GM23338 (cell line): ENCODE measurements at regions not wholly inside any gene's neighbourhood (a gene's known extent, or its start where the extent isn't known, plus 50 kb on each side); places are given as distances from the start of the nearest gene placed in this dataset.

ENCODE experiments used
- ATAC-seq: fragments of 200-7000 bp; cut with Tn5 transposase; 3 replicates; pipeline ENCODE4 v1.9.1; 2020
- DNase-seq: peaks from one replicate; pipeline ENCODE4 v3.0.0-alpha.2; 2015; ENCODE audit warnings: low spot score
- H2AFZ ChIP-seq: fragments of 200-600 bp; sonication (generic); 2 replicates; pipeline ENCODE4 v1.8.0; 2016; ENCODE audit warnings: antibody characterized with exemption, mild to moderate bottlenecking, moderate library complexity
- H3F3A ChIP-seq: fragments of 200-600 bp; sonication (generic); replicated peaks from 2 replicates; pipeline ENCODE4 v1.8.0; 2017; ENCODE audit warnings: antibody characterized with exemption, mixed run types, low read depth
- H3K27ac ChIP-seq: fragments of 200-600 bp; sonication (generic); 2 replicates; pipeline ENCODE4 v1.6.1; 2016; ENCODE audit warnings: low read depth
- H3K27me3 ChIP-seq: fragments of 200-600 bp; sonication (generic); 2 replicates; pipeline ENCODE4 v1.8.0; 2016; ENCODE audit warnings: mild to moderate bottlenecking, mixed run types, moderate library complexity; ENCODE audit not compliant: insufficient read depth
- H3K36me3 ChIP-seq: fragments of 200-600 bp; sonication (generic); 2 replicates; pipeline ENCODE4 v1.8.0; 2016; ENCODE audit warnings: mild to moderate bottlenecking; ENCODE audit not compliant: insufficient read depth
- H3K4me1 ChIP-seq: fragments of 200-600 bp; sonication (generic); 2 replicates; pipeline ENCODE4 v1.8.0; 2016; ENCODE audit warnings: mild to moderate bottlenecking, moderate library complexity; ENCODE audit not compliant: insufficient read depth
- H3K4me2 ChIP-seq: fragments of 200-600 bp; sonication (generic); 2 replicates; pipeline ENCODE4 v1.7.1; 2017; ENCODE audit warnings: mixed run types
- H3K4me3 ChIP-seq: fragments of 200-600 bp; sonication (generic); 2 replicates; pipeline ENCODE4 v1.6.1; 2016; ENCODE audit warnings: mixed run types
- H3K79me2 ChIP-seq: fragments of 200-600 bp; sonication (generic); replicated peaks from 2 replicates; pipeline ENCODE4 v1.8.0; 2017; ENCODE audit warnings: mild to moderate bottlenecking; ENCODE audit not compliant: insufficient read depth
- H3K9me2 ChIP-seq: fragments of 200-600 bp; sonication (generic); 2 replicates; pipeline ENCODE4 v1.8.0; 2017; ENCODE audit not compliant: insufficient read depth
- H4K20me1 ChIP-seq: fragments of 200-600 bp; sonication (generic); replicated peaks from 2 replicates; pipeline ENCODE4 v1.8.0; 2017; ENCODE audit warnings: mild to moderate bottlenecking; ENCODE audit not compliant: insufficient read depth
- H3K27ac Mint-ChIP-seq: 2 replicates; pipeline ENCODE4 v1.8.0; 2020; ENCODE audit warnings: inconsistent platforms, mild to moderate bottlenecking, moderate library complexity, mixed read lengths
- H3K27me3 Mint-ChIP-seq: 3 replicates; pipeline ENCODE4 v1.8.0; 2022; ENCODE audit warnings: low read depth, mild to moderate bottlenecking, moderate library complexity, mixed read lengths, inconsistent platforms; ENCODE audit not compliant: insufficient read depth, poor library complexity
- H3K36me3 Mint-ChIP-seq: 3 replicates; pipeline ENCODE4 v1.8.0; 2021; ENCODE audit warnings: low read depth, mild to moderate bottlenecking, inconsistent platforms, moderate library complexity, mixed read lengths
- H3K4me1 Mint-ChIP-seq: 3 replicates; pipeline ENCODE4 v1.8.0; 2020; ENCODE audit warnings: mild to moderate bottlenecking, inconsistent platforms, mixed read lengths
- H3K4me3 Mint-ChIP-seq: 3 replicates; pipeline ENCODE4 v1.8.0; 2021; ENCODE audit warnings: moderate library complexity, mild to moderate bottlenecking, inconsistent platforms, mixed read lengths
- H3K9me3 Mint-ChIP-seq: 3 replicates; pipeline ENCODE4 v1.8.0; 2020; ENCODE audit warnings: moderate library complexity, mild to moderate bottlenecking, inconsistent platforms, mixed read lengths
- CREB1 ChIP-seq: fragments of 250-450 bp; sonication (Bioruptor Pico); IDR thresholded peaks from 2 replicates; pipeline ENCODE4 v1.5.0; 2020; ENCODE audit warnings: low read depth, mild to moderate bottlenecking, moderate library complexity
- ETS1 ChIP-seq: IDR thresholded peaks from 2 replicates; pipeline ENCODE4 v1.6.1; 2016; ENCODE audit warnings: antibody characterized with exemption
- EZH2 ChIP-seq: fragments of 200-600 bp; sonication (generic); IDR thresholded peaks from one replicate; pipeline ENCODE4 v1.8.0; 2017; ENCODE audit warnings: antibody characterized with exemption, mild to moderate bottlenecking, low read depth; ENCODE audit not compliant: unreplicated experiment
- EZH2phosphoT487 ChIP-seq: fragments of 200-600 bp; sonication (generic); IDR thresholded peaks from one replicate; pipeline ENCODE4 v1.8.1; 2018; ENCODE audit warnings: antibody characterized with exemption; ENCODE audit not compliant: unreplicated experiment
- JUNB ChIP-seq: IDR thresholded peaks from one replicate; pipeline ENCODE4 v1.6.1; 2016; ENCODE audit warnings: antibody characterized with exemption; ENCODE audit not compliant: unreplicated experiment
- NANOG ChIP-seq: IDR thresholded peaks from 2 replicates; pipeline ENCODE4 v1.6.1; 2016; ENCODE audit warnings: antibody characterized with exemption, borderline replicate concordance
- POLR2AphosphoS5 ChIP-seq: IDR thresholded peaks from 2 replicates; pipeline ENCODE4 v1.6.1; 2016; ENCODE audit warnings: antibody characterized with exemption, low read depth
- STAT1 ChIP-seq: IDR thresholded peaks from one replicate; pipeline ENCODE4 v1.6.1; 2016; ENCODE audit warnings: antibody characterized with exemption; ENCODE audit not compliant: unreplicated experiment
- ZNF114 ChIP-seq: fragments of 250-450 bp; sonication (Bioruptor Pico); IDR thresholded peaks from 2 replicates; pipeline ENCODE4 v1.5.0; 2020; ENCODE audit warnings: mild to moderate bottlenecking, moderate library complexity
- ZNF331 ChIP-seq: fragments of 250-450 bp; sonication (Bioruptor Pico); IDR thresholded peaks from 2 replicates; pipeline ENCODE4 v1.5.0; 2020; ENCODE audit warnings: low read depth, mild to moderate bottlenecking, moderate library complexity
- ZNF462 ChIP-seq: fragments of 250-450 bp; sonication (Bioruptor Pico); IDR thresholded peaks from 2 replicates; pipeline ENCODE4 v1.5.0; 2020; ENCODE audit warnings: mild to moderate bottlenecking, moderate library complexity
- TF ChIP-seq, protein P1 (sequence below): IDR thresholded peaks from one replicate; pipeline ENCODE4 v1.6.1; 2018; ENCODE audit warnings: antibody characterized with exemption; ENCODE audit not compliant: unreplicated experiment
- TF ChIP-seq, protein P2 (sequence below), 2 experiments: fragments of 200-600 bp in 1 of 2; sonication (generic) in 1 of 2; conservative IDR thresholded peaks; 2 replicates each; pipeline versions ENCODE4 v1.5.1 to v1.6.1; 2016 to 2017; ENCODE audit warnings: antibody characterized with exemption in 2 of 2, low read depth in 2 of 2, mild to moderate bottlenecking in 2 of 2, moderate library complexity in 1 of 2

DNA sequence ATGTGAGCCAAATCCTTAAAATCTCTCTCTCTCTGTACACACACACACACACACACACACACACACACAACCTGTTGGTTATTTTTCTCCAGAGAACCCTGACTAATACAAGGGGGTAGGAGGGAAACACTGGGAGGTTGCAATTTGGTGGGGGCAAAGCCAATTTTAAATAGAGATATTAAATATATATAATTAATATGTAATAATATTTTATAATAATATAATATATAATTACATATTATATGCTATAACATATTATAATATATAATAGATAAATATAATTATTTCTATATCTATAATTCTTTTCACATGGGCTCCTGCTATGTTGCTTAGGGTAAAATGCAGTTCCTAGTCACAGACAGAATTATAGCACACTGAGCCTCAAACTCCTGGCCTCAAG, 1354.2 kb downstream of the FSTL5 start:
- H3K9me2 ChIP-seq: no peaks in the 10 kb centered on the region
- H3K4me3 ChIP-seq: no peak overlapping the region
- H2AFZ ChIP-seq: no peak overlapping the region
- no peak overlapping the region for H3K4me2 ChIP-seq
- no peaks in the 10 kb centered on the region for H3K36me3 ChIP-seq
- TF ChIP-seq ZNF114 (CRISPR knock-in tag) (no peak), EZH2 (no peak), NANOG (no peak), ZNF331 (no peak), JUNB (no peak), STAT1 (no peak), POLR2AphosphoS5 (no peak), ETS1 (no peak), ZNF462 (CRISPR knock-in tag) (no peak), EZH2phosphoT487 (no peak), CREB1 (CRISPR knock-in tag) (no peak)
- TF ChIP-seq, protein P1, sequence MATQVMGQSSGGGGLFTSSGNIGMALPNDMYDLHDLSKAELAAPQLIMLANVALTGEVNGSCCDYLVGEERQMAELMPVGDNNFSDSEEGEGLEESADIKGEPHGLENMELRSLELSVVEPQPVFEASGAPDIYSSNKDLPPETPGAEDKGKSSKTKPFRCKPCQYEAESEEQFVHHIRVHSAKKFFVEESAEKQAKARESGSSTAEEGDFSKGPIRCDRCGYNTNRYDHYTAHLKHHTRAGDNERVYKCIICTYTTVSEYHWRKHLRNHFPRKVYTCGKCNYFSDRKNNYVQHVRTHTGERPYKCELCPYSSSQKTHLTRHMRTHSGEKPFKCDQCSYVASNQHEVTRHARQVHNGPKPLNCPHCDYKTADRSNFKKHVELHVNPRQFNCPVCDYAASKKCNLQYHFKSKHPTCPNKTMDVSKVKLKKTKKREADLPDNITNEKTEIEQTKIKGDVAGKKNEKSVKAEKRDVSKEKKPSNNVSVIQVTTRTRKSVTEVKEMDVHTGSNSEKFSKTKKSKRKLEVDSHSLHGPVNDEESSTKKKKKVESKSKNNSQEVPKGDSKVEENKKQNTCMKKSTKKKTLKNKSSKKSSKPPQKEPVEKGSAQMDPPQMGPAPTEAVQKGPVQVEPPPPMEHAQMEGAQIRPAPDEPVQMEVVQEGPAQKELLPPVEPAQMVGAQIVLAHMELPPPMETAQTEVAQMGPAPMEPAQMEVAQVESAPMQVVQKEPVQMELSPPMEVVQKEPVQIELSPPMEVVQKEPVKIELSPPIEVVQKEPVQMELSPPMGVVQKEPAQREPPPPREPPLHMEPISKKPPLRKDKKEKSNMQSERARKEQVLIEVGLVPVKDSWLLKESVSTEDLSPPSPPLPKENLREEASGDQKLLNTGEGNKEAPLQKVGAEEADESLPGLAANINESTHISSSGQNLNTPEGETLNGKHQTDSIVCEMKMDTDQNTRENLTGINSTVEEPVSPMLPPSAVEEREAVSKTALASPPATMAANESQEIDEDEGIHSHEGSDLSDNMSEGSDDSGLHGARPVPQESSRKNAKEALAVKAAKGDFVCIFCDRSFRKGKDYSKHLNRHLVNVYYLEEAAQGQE: no peak
- TF ChIP-seq, protein P2, sequence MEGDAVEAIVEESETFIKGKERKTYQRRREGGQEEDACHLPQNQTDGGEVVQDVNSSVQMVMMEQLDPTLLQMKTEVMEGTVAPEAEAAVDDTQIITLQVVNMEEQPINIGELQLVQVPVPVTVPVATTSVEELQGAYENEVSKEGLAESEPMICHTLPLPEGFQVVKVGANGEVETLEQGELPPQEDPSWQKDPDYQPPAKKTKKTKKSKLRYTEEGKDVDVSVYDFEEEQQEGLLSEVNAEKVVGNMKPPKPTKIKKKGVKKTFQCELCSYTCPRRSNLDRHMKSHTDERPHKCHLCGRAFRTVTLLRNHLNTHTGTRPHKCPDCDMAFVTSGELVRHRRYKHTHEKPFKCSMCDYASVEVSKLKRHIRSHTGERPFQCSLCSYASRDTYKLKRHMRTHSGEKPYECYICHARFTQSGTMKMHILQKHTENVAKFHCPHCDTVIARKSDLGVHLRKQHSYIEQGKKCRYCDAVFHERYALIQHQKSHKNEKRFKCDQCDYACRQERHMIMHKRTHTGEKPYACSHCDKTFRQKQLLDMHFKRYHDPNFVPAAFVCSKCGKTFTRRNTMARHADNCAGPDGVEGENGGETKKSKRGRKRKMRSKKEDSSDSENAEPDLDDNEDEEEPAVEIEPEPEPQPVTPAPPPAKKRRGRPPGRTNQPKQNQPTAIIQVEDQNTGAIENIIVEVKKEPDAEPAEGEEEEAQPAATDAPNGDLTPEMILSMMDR (conservative IDR thresholded peaks at IDR 0.05; ENCODE audit: low read depth in 2 of 2): no peak
- no peaks in the 10 kb centered on the region for H3K27me3 ChIP-seq
- H3K27me3 Mint-ChIP-seq: no peaks in the 10 kb centered on the region
- H3K27ac Mint-ChIP-seq: no peak overlapping the region
- DNase-seq (no peak), ATAC-seq (no peak)
- no peak overlapping the region for H3K27ac ChIP-seq
- no peaks in the 10 kb centered on the region for H3K4me1 ChIP-seq
- no peaks in the 10 kb centered on the region for H3K79me2 ChIP-seq
- H3F3A ChIP-seq: no peaks in the 10 kb centered on the region
- H3K36me3 Mint-ChIP-seq: no peaks in the 10 kb centered on the region
- H3K9me3 Mint-ChIP-seq: no peaks in the 10 kb centered on the region
- H3K4me1 Mint-ChIP-seq: no peaks in the 10 kb centered on the region
- no peaks in the 10 kb centered on the region for H4K20me1 ChIP-seq
- no peak overlapping the region for H3K4me3 Mint-ChIP-seq
